Heart left ventricle (tissue), 16 donors: ENCODE measurements at regions not wholly inside any gene's neighbourhood (a gene's known extent, or its start where the extent isn't known, plus 50 kb on each side); places are given as distances from the start of the nearest gene placed in this dataset.

Source experiments
- ATAC-seq, 4 donors: fragments of 200-7000 bp; cut with Tn5 transposase; one replicate each; pipeline ENCODE4 v1.9.1; 2020 to 2022; ENCODE audit warnings: moderate library complexity in 4 of 4, mild to moderate bottlenecking in 3 of 4, moderate number of reproducible peaks in 1 of 4
- DNase-seq, 5 donors: peaks; one replicate each; pipeline ENCODE4 v3.0.0-alpha.2; 2020
- H3K27ac ChIP-seq, 12 donors: fragments of 200-600 bp; sonication (generic) in 4 of 12; one replicate each; pipeline versions ENCODE4 v1.5.0 to v1.8.0; 2016 to 2022; ENCODE audit warnings: mild to moderate bottlenecking in 2 of 12
- H3K27me3 ChIP-seq, 9 donors: fragments of 200-600 bp; sonication (generic) in 2 of 9; one replicate each; pipeline versions ENCODE4 v1.5.1 to v1.8.0; 2016 to 2022; ENCODE audit warnings: mild to moderate bottlenecking in 3 of 9
- H3K36me3 ChIP-seq, 9 donors: fragments of 200-600 bp; sonication (generic) in 2 of 9; one replicate each; pipeline versions ENCODE4 v1.5.0 to v1.8.0; 2018 to 2022; ENCODE audit warnings: mild to moderate bottlenecking in 2 of 9
- H3K4me1 ChIP-seq, 12 donors: fragments of 200-600 bp; sonication (generic) in 4 of 12; one replicate each; pipeline versions ENCODE4 v1.5.0 to v1.8.0; 2016 to 2022; ENCODE audit warnings: mild to moderate bottlenecking in 3 of 12
- H3K4me3 ChIP-seq, 12 donors: fragments of 200-600 bp; sonication (generic) in 4 of 12; one replicate each; pipeline versions ENCODE4 v1.5.0 to v1.8.0; 2017 to 2022; ENCODE audit warnings: mild to moderate bottlenecking in 9 of 12, moderate library complexity in 4 of 12
- H3K9me3 ChIP-seq, 12 donors: fragments of 200-600 bp; sonication (generic) in 4 of 12; one replicate each; pipeline versions ENCODE4 v1.5.0 to v1.8.0; 2016 to 2022; ENCODE audit warnings: mild to moderate bottlenecking in 1 of 12
- POLR2A ChIP-seq, 2 donors: fragments of 450-650 bp; IDR thresholded peaks; one replicate each; pipeline ENCODE4 v1.6.1; 2017; ENCODE audit warnings: antibody characterized with exemption in 2 of 2, mild to moderate bottlenecking in 2 of 2, moderate library complexity in 2 of 2
- WGBS, 4 donors: extraction: QIAGEN DNeasy Blood & Tissue Kit in 2 of 4; methylation state at CpG; one replicate each; pipeline versions ENCODE4 v1.1.5 to v1.1.7; 2013 to 2018; 5-methylcytosine and 5-hydroxymethylcytosine counted together
- intact Hi-C, 10 donors: fragments of 100-400 bp; cut with DNase I; formaldehyde crosslinking; loops; one replicate each; pipeline versions ENCODE4 v1.11.1 to v1.14.2; 2022
- TF ChIP-seq, protein P1 (sequence below), 12 donors: fragments of 200-600 bp; sonication (generic) in 4 of 12; IDR thresholded peaks; one replicate each; pipeline versions ENCODE4 v1.5.0 to v1.8.0; 2018 to 2022; ENCODE audit warnings: antibody characterized with exemption in 12 of 12, mild to moderate bottlenecking in 5 of 12
- donor health status: ischemic (EF 13 %, LVEDD 7.1; RV severe dilation, severe dysfunction).
- donor health status: healthy with polysubstance abuse.
- donor health status: DM: no; HTN: yes; CAD: no.
- donor health status: DM: no; HTN: no; CAD: no.
- donor health status: ischemic (EF 25% LVEDD 6.9; RV normal size, moderate dysfunction).
- donor health status: ischemic (EF 25% LVEDD 5.7; RV mildly dilated, moderate dysfunction).
- donor health status: healthy.
- donor health status: DM: yes; HTN: yes; CAD: no.
- donor health status: ischemic (EF 35%, LVEDD 5.7; RV mildly dilated, moderate dysfunction).
- donor health status: nonischemic (EF 11% LVEDD 7.7; RV severe dilation, severe dysfunction).
- donor health status: DM: yes; HTN: yes; CAD: no.
- donor health status: PGD.
- donor health status: ischemic (EF 29% LVEDD 5.4; RV normal size, mild dysfunction).
- donor health status: nonischemic (EF 23%, LVEDD 6.1; RV moderate dilation, normal function).

DNA sequence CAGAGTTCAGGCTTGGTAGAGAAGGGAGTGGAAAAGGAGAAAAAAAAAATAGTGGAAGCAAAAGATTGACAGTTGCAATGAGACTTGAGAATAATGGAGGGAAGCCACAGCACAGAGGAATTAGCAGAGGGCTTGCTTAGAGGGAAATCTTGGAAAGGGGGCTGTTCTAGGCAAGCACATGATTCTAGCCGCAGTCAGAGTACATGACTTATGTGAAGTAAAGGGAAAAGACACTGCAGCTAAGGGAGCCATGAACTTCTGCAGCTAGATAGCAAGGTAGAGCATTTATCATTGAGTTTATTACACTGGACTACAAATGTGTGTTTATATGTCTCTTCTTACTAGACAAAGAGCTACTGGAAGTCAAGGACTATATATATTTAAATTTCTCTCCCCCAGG, 144.0 kb upstream of the OPCML start:
- Histone ChIP-seq H3K4me3 (no peak overlapping the region), H3K27ac (no peak overlapping the region), H3K36me3 (no peaks in the 10 kb centered on the region), H3K27me3 (peaks cover 0 to 8% (median 0%) of the 10 kb centered on the region in 9 donors), H3K4me1 (no peaks in the 10 kb centered on the region), H3K9me3 (no peaks in the 10 kb centered on the region)
- DNase-seq = no peak
- intact Hi-C loops = no loop called here
- no peak for TF ChIP-seq POLR2A (IDR thresholded peaks at IDR 0.05)
- TF ChIP-seq, protein P1, sequence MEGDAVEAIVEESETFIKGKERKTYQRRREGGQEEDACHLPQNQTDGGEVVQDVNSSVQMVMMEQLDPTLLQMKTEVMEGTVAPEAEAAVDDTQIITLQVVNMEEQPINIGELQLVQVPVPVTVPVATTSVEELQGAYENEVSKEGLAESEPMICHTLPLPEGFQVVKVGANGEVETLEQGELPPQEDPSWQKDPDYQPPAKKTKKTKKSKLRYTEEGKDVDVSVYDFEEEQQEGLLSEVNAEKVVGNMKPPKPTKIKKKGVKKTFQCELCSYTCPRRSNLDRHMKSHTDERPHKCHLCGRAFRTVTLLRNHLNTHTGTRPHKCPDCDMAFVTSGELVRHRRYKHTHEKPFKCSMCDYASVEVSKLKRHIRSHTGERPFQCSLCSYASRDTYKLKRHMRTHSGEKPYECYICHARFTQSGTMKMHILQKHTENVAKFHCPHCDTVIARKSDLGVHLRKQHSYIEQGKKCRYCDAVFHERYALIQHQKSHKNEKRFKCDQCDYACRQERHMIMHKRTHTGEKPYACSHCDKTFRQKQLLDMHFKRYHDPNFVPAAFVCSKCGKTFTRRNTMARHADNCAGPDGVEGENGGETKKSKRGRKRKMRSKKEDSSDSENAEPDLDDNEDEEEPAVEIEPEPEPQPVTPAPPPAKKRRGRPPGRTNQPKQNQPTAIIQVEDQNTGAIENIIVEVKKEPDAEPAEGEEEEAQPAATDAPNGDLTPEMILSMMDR (IDR thresholded peaks at IDR 0.05) = no peak
- no peak for ATAC-seq
- WGBS, 4 donors = 85 to 95% (median 87%) methylated on average over 1 of the region's 1 CpG

DNA sequence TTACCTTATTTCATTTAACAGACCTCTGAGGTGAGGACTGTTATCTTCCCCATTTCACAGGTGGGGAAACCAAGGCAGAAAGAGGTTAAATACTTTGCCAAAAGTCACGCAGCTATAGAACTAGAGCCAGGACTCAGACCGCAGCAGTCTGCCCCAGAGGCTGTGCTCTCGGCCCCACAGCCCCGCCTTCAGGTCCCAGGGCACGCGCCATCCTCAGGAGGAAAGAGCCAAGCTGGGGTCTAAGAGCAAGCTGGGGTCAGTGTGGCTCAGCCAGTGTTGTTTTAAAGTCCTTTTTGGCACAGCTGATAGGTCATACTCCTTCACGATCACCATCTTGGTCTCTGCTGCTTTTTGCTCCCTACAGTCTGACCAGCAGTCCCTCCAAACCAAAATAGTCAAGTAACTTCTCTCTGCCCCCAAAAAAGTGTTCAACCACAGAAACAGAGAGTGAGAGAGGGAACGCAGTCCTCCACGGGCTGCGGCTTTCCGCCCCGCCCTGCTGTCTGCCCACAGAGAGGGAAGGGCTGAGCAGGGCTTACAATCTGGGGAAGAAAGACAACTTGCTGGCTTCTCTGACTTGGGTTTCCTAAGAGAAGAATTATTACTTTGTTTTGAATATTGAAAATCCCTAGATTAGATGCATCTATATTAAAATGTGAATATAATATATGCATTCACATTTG, 137.2 kb upstream of the OPCML start:
- intact Hi-C loops = no loop called here
- Histone ChIP-seq H3K27ac (no peak overlapping the region), H3K27me3 (peaks cover 0 to 7% (median 0%) of the 10 kb centered on the region in 9 donors), H3K4me1 (no peaks in the 10 kb centered on the region), H3K36me3 (no peaks in the 10 kb centered on the region), H3K4me3 (no peak overlapping the region), H3K9me3 (no peaks in the 10 kb centered on the region)
- 65 to 78% (median 71%) methylated on average over 12 of the region's 12 CpGs for WGBS, 4 donors
- ATAC-seq (no peak), DNase-seq (no peak)
- TF ChIP-seq POLR2A (IDR thresholded peaks at IDR 0.05) = no peak
- TF ChIP-seq, protein P1 (IDR thresholded peaks at IDR 0.05) = no peak

DNA sequence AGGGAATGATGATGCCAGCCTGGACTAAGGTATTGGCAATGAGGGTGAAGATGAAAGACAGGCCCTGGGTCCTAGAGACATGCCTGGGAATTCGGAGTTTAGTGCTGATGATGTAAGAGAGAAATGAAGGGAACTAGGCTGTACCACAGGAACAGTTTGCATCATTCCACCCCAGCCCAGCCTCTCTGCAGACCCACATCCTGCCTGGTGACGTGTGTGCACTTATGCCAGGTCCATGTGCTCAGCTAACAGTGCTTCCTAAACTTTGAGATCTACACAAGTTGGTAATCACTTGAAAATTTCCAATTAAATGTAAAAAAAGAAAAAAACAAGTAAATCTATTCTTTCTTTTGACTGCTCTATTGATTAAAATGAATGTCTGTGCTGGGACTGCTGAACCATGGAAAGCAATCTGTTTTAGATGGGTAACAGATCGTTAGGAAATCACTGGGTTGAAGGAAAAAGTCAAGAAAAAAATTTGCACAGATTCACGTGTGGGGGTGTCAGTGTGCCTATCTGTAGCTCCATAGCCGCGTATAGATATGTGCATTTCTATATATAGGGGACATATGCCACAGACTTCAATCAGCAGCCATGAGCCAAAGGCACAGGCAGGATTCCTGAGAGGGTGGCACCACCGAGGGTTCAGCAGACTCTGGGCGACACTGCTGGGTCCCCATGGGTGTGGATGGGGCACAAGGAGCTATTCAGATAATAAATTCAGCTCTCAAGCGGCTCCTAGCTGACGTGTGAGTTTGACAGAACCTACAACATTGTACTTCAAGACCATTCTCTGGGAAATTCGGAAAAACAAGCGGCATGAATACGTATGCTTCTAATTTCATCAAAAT, 131.1 kb upstream of the OPCML start:
- TF ChIP-seq, protein P1 (IDR thresholded peaks at IDR 0.05) = no peak
- TF ChIP-seq POLR2A (IDR thresholded peaks at IDR 0.05) = no peak
- DNase-seq (no peak), ATAC-seq (no peak)
- Histone ChIP-seq H3K4me1 (no peaks in the 10 kb centered on the region), H3K36me3 (no peaks in the 10 kb centered on the region), H3K4me3 (no peak overlapping the region), H3K27me3 (no peaks in the 10 kb centered on the region), H3K9me3 (no peaks in the 10 kb centered on the region), H3K27ac (no peak overlapping the region)
- intact Hi-C loops = no loop called here
- WGBS, 4 donors = 78 to 85% (median 79%) methylated on average over 13 of the region's 13 CpGs

DNA sequence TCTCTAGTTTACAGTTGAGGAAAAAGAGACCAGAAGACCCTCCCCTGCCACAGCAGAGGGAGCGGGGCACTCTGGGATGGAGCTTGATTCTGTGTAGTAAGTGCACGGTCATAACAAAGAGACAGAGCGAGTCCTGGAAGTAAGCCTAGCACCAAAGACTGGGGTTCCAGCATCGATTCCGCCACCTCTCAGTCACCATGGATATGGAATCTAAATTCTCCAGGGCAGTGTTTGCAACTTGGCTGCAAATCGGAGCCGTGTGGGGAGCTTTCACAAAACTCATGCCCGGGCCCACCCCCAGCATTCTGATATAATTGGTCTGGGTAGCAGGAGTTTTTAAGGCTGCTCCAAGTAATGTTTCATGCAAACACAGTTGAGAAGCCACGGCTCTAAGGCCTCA, 129.5 kb upstream of the OPCML start:
- H3K36me3 ChIP-seq = no peaks in the 10 kb centered on the region
- DNase-seq = no peak
- no peak for ATAC-seq
- intact Hi-C loops = no loop called here
- H3K9me3 ChIP-seq = peaks cover 0 to 7% (median 0%) of the 10 kb centered on the region in 12 donors
- no peak overlapping the region for H3K27ac ChIP-seq
- H3K4me3 ChIP-seq = no peak overlapping the region
- no peaks in the 10 kb centered on the region for H3K4me1 ChIP-seq
- TF ChIP-seq, protein P1 (IDR thresholded peaks at IDR 0.05) = no peak
- TF ChIP-seq POLR2A (IDR thresholded peaks at IDR 0.05) = no peak
- H3K27me3 ChIP-seq = peaks cover 0 to 10% (median 0%) of the 10 kb centered on the region in 9 donors
- WGBS, 4 donors = 89 to 92% (median 91%) methylated on average over 9 of the region's 9 CpGs
